ENCODE measurements at regions not wholly inside any gene's neighbourhood (a gene's known extent, or its start where the extent isn't known, plus 50 kb on each side); places are given as distances from the start of the nearest gene placed in this dataset.

- no peak overlapping the region for H3K4me3 ChIP-seq (ENCODE audit: extremely low read depth in 1 of 4, insufficient read depth in 2 of 4, low read depth in 3 of 4, low read length in 4 of 4)
- H3K27ac ChIP-seq (ENCODE audit: low read depth, low read length), result no peak overlapping the region
- ChIA-PET POLR2A (ENCODE audit: partially characterized antibody) (no interaction called here), CTCF (ENCODE audit: partially characterized antibody) (interaction anchor here (0.9 kb wide), 1 partner anchor 100 kb away, joined by 3 read pairs; no protein-coding TSS in a partner anchor)
- no peaks in the 10 kb centered on the region for H3K27me3 ChIP-seq (replicated peaks in 1 of 4; ENCODE audit: control insufficient read depth in 3 of 4, extremely low read depth in 1 of 4, insufficient read depth in 3 of 4, low read length in 3 of 4)
- no peak overlapping the region for H3K18ac ChIP-seq (ENCODE audit: extremely low read depth, low read length)
- no peak overlapping the region for H2BK15ac ChIP-seq (ENCODE audit: low read length)
- H4K5ac ChIP-seq (ENCODE audit: insufficient read length, low read depth, low read length), result no peak overlapping the region
- H3K4me2 ChIP-seq (ENCODE audit: insufficient read depth in 1 of 2, low read depth in 2 of 2, low read length in 2 of 2), result no peak overlapping the region
- H2BK120ac ChIP-seq (replicated peaks; ENCODE audit: low read depth, low read length), result no peak overlapping the region
- no peaks in the 10 kb centered on the region for H3K79me1 ChIP-seq (ENCODE audit: low read depth, low read length)
- no peaks in the 10 kb centered on the region; a peak in 1 of 4 replicates for H3K9me3 ChIP-seq (ENCODE audit: insufficient read depth in 2 of 2, low read depth in 1 of 2, low read length in 1 of 2)
- H3K36me3 ChIP-seq (ENCODE audit: control insufficient read depth in 2 of 4, insufficient read depth in 4 of 4, low read length in 3 of 4), result no peaks in the 10 kb centered on the region
- no peaks in the 10 kb centered on the region for H3K79me2 ChIP-seq (ENCODE audit: control insufficient read depth in 1 of 2, insufficient read depth in 2 of 2, low read length in 2 of 2)
- H2AK5ac ChIP-seq (ENCODE audit: low read depth, low read length), result no peak overlapping the region
- H4K20me1 ChIP-seq (replicated peaks in 1 of 2; ENCODE audit: control insufficient read depth in 1 of 2, insufficient read depth in 2 of 2, low read length in 2 of 2), result no peaks in the 10 kb centered on the region
- no peak overlapping the region for H3K56ac ChIP-seq (replicated peaks; ENCODE audit: insufficient read length, low read depth, low read length)
- H2AFZ ChIP-seq (ENCODE audit: low read length), result no peak overlapping the region
- no peak overlapping the region for H4K91ac ChIP-seq (replicated peaks; ENCODE audit: insufficient read length, low read length)
- H3K4ac ChIP-seq (replicated peaks; ENCODE audit: insufficient read length, low read depth, low read length), result no peak overlapping the region
- H3K4me1 ChIP-seq (replicated peaks in 1 of 4; ENCODE audit: control insufficient read depth in 3 of 4, insufficient read depth in 4 of 4, low read length in 3 of 4), result no peaks in the 10 kb centered on the region
- FAIRE-seq, result no peak
- WGBS, 2 experiments (ENCODE audit: extremely low coverage in 1 of 2, insufficient coverage in 1 of 2, insufficient read length in 1 of 2, insufficient replicate concordance in 2 of 2, low coverage in 1 of 2, low lambda C conversion rate in 2 of 2, missing lambda C conversion rate in 1 of 2), result 94% methylated on average over 2 of the region's 2 CpGs; no CpG with 5 or more reads in 1 of the 2 experiments
- no peak overlapping the region for H2BK12ac ChIP-seq (ENCODE audit: low read depth, low read length)
- no peak overlapping the region for H3K14ac ChIP-seq (ENCODE audit: insufficient read length)
- no peak for DNase-seq (ENCODE audit: low read depth in 1 of 2, low spot score in 2 of 2)
- no peak overlapping the region for H3K23ac ChIP-seq (ENCODE audit: insufficient read length)
- H4K8ac ChIP-seq (ENCODE audit: extremely low read depth, insufficient read depth, low read length), result no peak overlapping the region
- H3K9ac ChIP-seq (replicated peaks in 1 of 4; ENCODE audit: extremely low read depth in 1 of 4, low read depth in 3 of 4, low read length in 3 of 4), result no peak overlapping the region
- no peaks in the 10 kb centered on the region for H3K23me2 ChIP-seq (ENCODE audit: low read depth, low read length)
- no peak overlapping the region for H2BK20ac ChIP-seq (ENCODE audit: low read length)
- no peak overlapping the region for H2BK5ac ChIP-seq (ENCODE audit: low read depth, low read length)
- TF ChIP-seq MAX (IDR thresholded peaks at IDR 0.05), result no peak
- no peak for TF ChIP-seq CHD1 (IDR thresholded peaks at IDR 0.05; ENCODE audit: low read depth, low read length)
- TF ChIP-seq, protein P1, sequence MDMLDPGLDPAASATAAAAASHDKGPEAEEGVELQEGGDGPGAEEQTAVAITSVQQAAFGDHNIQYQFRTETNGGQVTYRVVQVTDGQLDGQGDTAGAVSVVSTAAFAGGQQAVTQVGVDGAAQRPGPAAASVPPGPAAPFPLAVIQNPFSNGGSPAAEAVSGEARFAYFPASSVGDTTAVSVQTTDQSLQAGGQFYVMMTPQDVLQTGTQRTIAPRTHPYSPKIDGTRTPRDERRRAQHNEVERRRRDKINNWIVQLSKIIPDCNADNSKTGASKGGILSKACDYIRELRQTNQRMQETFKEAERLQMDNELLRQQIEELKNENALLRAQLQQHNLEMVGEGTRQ (IDR thresholded peaks at IDR 0.05; ENCODE audit: low read length), result no peak
- no peak for TF ChIP-seq RAD21 (IDR thresholded peaks at IDR 0.05 in 1 of 2, conservative IDR thresholded peaks at IDR 0.05 in 1 of 2; ENCODE audit: low read depth in 2 of 2, low read length in 2 of 2)
- TF ChIP-seq RFX5 (IDR thresholded peaks at IDR 0.05; ENCODE audit: borderline replicate concordance, low read depth, low read length), result no peak
- no peak for TF ChIP-seq PHF8 (conservative IDR thresholded peaks at IDR 0.05; ENCODE audit: low read depth, low read length)
- TF ChIP-seq JUND (IDR thresholded peaks at IDR 0.05; ENCODE audit: low read length), result no peak
- TF ChIP-seq EZH2 (IDR thresholded peaks at IDR 0.05; ENCODE audit: low read depth, low read length, severe bottlenecking), result no peak
- no peak for TF ChIP-seq CREB1 (IDR thresholded peaks at IDR 0.05)
- TF ChIP-seq SP4 (IDR thresholded peaks at IDR 0.05; ENCODE audit: low read length), result no peak
- TF ChIP-seq, protein P2, sequence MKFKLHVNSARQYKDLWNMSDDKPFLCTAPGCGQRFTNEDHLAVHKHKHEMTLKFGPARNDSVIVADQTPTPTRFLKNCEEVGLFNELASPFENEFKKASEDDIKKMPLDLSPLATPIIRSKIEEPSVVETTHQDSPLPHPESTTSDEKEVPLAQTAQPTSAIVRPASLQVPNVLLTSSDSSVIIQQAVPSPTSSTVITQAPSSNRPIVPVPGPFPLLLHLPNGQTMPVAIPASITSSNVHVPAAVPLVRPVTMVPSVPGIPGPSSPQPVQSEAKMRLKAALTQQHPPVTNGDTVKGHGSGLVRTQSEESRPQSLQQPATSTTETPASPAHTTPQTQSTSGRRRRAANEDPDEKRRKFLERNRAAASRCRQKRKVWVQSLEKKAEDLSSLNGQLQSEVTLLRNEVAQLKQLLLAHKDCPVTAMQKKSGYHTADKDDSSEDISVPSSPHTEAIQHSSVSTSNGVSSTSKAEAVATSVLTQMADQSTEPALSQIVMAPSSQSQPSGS (IDR thresholded peaks at IDR 0.05; ENCODE audit: low read length), result no peak
- TF ChIP-seq POU5F1 (IDR thresholded peaks at IDR 0.05; ENCODE audit: low read depth, low read length), result no peak
These were observed 214.3 kb downstream of the ZWINT start for GRCh38 chr10:56146806-56147205.

All from H1 (cell line).